SK-N-SH (cell line): ENCODE measurements at regions not wholly inside any gene's neighbourhood (a gene's known extent, or its start where the extent isn't known, plus 50 kb on each side); places are given as distances from the start of the nearest gene placed in this dataset.
A peak's percentile ranks its signal among the peaks of the same experiment; 100 is the strongest.

Source experiments
- CTCF ChIA-PET: fragments of 300-600, 350-600 bp; formaldehyde crosslinking; extraction: SDS; loops from one replicate; lab custom pipeline; 2021; lab: Yijun Ruan, JAX
- POLR2A ChIA-PET: fragments of 350-600 bp; sonication (Branson Sonifier 250); formaldehyde crosslinking; extraction: SDS; loops from one replicate; lab custom pipeline; 2020; ENCODE audit warnings: antibody characterized with exemption, inconsistent platforms; lab: Yijun Ruan, JAX
- DNase-seq: peaks from one replicate; pipeline ENCODE4 v3.0.0; 2012
- H2AFZ ChIP-seq: fragments of 200-600 bp; sonication (generic); 2 replicates; pipeline ENCODE4 v1.8.1; 2016; ENCODE audit warnings: antibody characterized with exemption, mild to moderate bottlenecking, low read depth
- H3F3A ChIP-seq: fragments of 200-600 bp; sonication (generic); replicated peaks from 2 replicates; pipeline ENCODE3; 2016; ENCODE audit warnings: antibody characterized with exemption, mild to moderate bottlenecking; ENCODE audit not compliant: insufficient read depth
- H3K27ac ChIP-seq, 2 experiments: fragments of 200-500 bp in 1 of 2; fragments of 200-600 bp in 1 of 2; sonication (Bioruptor generic) in 1 of 2; sonication (generic), shearing (Covaris generic) in 1 of 2; 2 replicates each; pipeline versions ENCODE4 v1.5.1 to v1.6.1; 2014 to 2016; ENCODE audit warnings: low read depth in 2 of 2, inconsistent platforms in 1 of 2, low read length in 1 of 2, mild to moderate bottlenecking in 1 of 2, mixed read lengths in 1 of 2
- H3K27me3 ChIP-seq: fragments of 200-600 bp; sonication (generic), shearing (Covaris generic); 2 replicates; pipeline ENCODE4 v1.6.1; 2016; ENCODE audit warnings: mixed run types; ENCODE audit not compliant: insufficient read depth
- H3K36me3 ChIP-seq, 2 experiments: fragments of 200-500 bp in 1 of 2; fragments of 200-600 bp in 1 of 2; sonication (Bioruptor generic) in 1 of 2; sonication (generic) in 1 of 2; replicated peaks in 1 of 2; 2 replicates each; pipeline versions ENCODE3 to v1.5.1; 2014 to 2016; ENCODE audit warnings: low read length in 1 of 2, mild to moderate bottlenecking in 1 of 2; ENCODE audit not compliant: insufficient read depth in 2 of 2, control insufficient read depth in 1 of 2
- H3K4me1 ChIP-seq, 2 experiments: fragments of 200-500 bp in 1 of 2; fragments of 200-600 bp in 1 of 2; sonication (Bioruptor generic) in 1 of 2; sonication (generic), shearing (Covaris generic) in 1 of 2; 2 replicates each; pipeline versions ENCODE4 v1.5.1 to v1.6.1; 2014 to 2016; ENCODE audit warnings: low read depth in 1 of 2, low read length in 1 of 2, mixed run types in 1 of 2; ENCODE audit not compliant: insufficient read depth in 2 of 2, control insufficient read depth in 1 of 2
- H3K4me2 ChIP-seq: fragments of 200-600 bp; sonication (generic), shearing (Covaris generic); 2 replicates; pipeline ENCODE4 v1.6.1; 2017; ENCODE audit warnings: mixed run types
- H3K4me3 ChIP-seq, 2 experiments: fragments of 200-500 bp in 1 of 2; fragments of 200-600 bp in 1 of 2; sonication (Bioruptor generic) in 1 of 2; sonication (generic), shearing (Covaris generic) in 1 of 2; 2 replicates each; pipeline versions ENCODE4 v1.5.1 to v1.8.1; 2014 to 2016; ENCODE audit warnings: low read depth in 2 of 2, inconsistent platforms in 1 of 2, low read length in 1 of 2, mild to moderate bottlenecking in 1 of 2, mixed read lengths in 1 of 2, moderate library complexity in 1 of 2
- H3K79me2 ChIP-seq: fragments of 200-600 bp; sonication (generic); 2 replicates; pipeline ENCODE4 v1.8.1; 2017; ENCODE audit warnings: mild to moderate bottlenecking; ENCODE audit not compliant: insufficient read depth
- H3K9ac ChIP-seq: fragments of 200-600 bp; sonication (generic); 2 replicates; pipeline ENCODE4 v1.6.1; 2017; ENCODE audit warnings: mixed run types
- H3K9me2 ChIP-seq: fragments of 200-600 bp; sonication (generic); 2 replicates; pipeline ENCODE4 v1.6.1; 2017; ENCODE audit warnings: mixed run types
- H3K9me3 ChIP-seq: fragments of 200-600 bp; sonication (generic); 2 replicates; pipeline ENCODE4 v1.6.1; 2017; ENCODE audit warnings: mixed run types, mild to moderate bottlenecking, moderate library complexity
- H4K20me1 ChIP-seq: fragments of 200-600 bp; sonication (generic); 2 replicates; pipeline ENCODE4 v1.6.1; 2017; ENCODE audit warnings: mild to moderate bottlenecking, mixed run types; ENCODE audit not compliant: insufficient read depth
- CHD2 ChIP-seq: fragments of 150-350 bp; IDR thresholded peaks from 2 replicates; pipeline ENCODE4 v1.6.1; 2018; ENCODE audit warnings: low read length; ENCODE audit not compliant: partially characterized antibody
- EP300 ChIP-seq, 2 experiments: IDR thresholded peaks; 2 replicates each; pipeline versions ENCODE4 v1.4.0 to v1.6.1; 2012; ENCODE audit warnings: borderline replicate concordance in 1 of 2, low read depth in 1 of 2, low read length in 1 of 2
- FOXJ3 ChIP-seq: sonication (generic); formaldehyde crosslinking; IDR thresholded peaks from 2 replicates; pipeline ENCODE4 v1.5.1; 2020; ENCODE audit warnings: mild to moderate bottlenecking, missing genetic modification reagents
- GATA2 ChIP-seq: sonication (generic); formaldehyde crosslinking; IDR thresholded peaks from 2 replicates; pipeline ENCODE4 v1.5.0; 2020; ENCODE audit warnings: mild to moderate bottlenecking, missing genetic modification reagents
- MEF2A ChIP-seq: IDR thresholded peaks from 2 replicates; pipeline ENCODE4 v1.4.0; 2012; ENCODE audit warnings: low read depth, borderline replicate concordance
- MXI1 ChIP-seq: IDR thresholded peaks from 2 replicates; pipeline ENCODE4 v1.6.1; 2012; ENCODE audit warnings: mild to moderate bottlenecking, low read depth, low read length, improper control_type of control experiment
- NRF1 ChIP-seq: IDR thresholded peaks from 2 replicates; pipeline ENCODE4 v1.6.1; 2012; ENCODE audit warnings: low read depth, mild to moderate bottlenecking, low read length
- RAD21 ChIP-seq: IDR thresholded peaks from 2 replicates; pipeline ENCODE4 v1.6.1; 2012; ENCODE audit warnings: mild to moderate bottlenecking, low read length
- RCOR1 ChIP-seq: fragments of 150-350 bp; IDR thresholded peaks from 2 replicates; pipeline ENCODE4 v1.6.1; 2017; ENCODE audit warnings: antibody characterized with exemption, low read length
- RFX5 ChIP-seq: IDR thresholded peaks from 2 replicates; pipeline ENCODE4 v1.6.1; 2012; ENCODE audit warnings: mild to moderate bottlenecking, improper control_type of control experiment, low read length
- RXRA ChIP-seq: IDR thresholded peaks from 2 replicates; pipeline ENCODE4 v1.4.0; 2012; ENCODE audit warnings: low read depth, mild to moderate bottlenecking, borderline replicate concordance
- SIN3A ChIP-seq: IDR thresholded peaks from 2 replicates; pipeline ENCODE4 v1.6.1; 2012; ENCODE audit warnings: low read depth, mild to moderate bottlenecking, low read length, moderate library complexity, borderline replicate concordance
- TCF12 ChIP-seq: IDR thresholded peaks from 2 replicates; pipeline ENCODE4 v1.4.0; 2012
- TEAD4 ChIP-seq: IDR thresholded peaks from 2 replicates; pipeline ENCODE4 v1.4.0; 2012; ENCODE audit warnings: mild to moderate bottlenecking, borderline replicate concordance; ENCODE audit not compliant: insufficient read depth
- USF1 ChIP-seq: IDR thresholded peaks from 2 replicates; pipeline ENCODE4 v1.4.0; 2012; ENCODE audit warnings: low read depth, borderline replicate concordance
- YY1 ChIP-seq: IDR thresholded peaks from 2 replicates; pipeline ENCODE4 v1.4.0; 2012; ENCODE audit warnings: low read depth, mild to moderate bottlenecking
- ZBTB33 ChIP-seq: IDR thresholded peaks from 2 replicates; pipeline ENCODE4 v1.4.0; 2012; ENCODE audit warnings: low read depth, borderline replicate concordance
- WGBS: methylation state at CpG from one replicate; pipeline ENCODE4 v1.1.6; 2017; ENCODE audit warnings: low lambda C conversion rate; 5-methylcytosine and 5-hydroxymethylcytosine counted together
- TF ChIP-seq, protein P1 (sequence below): IDR thresholded peaks from 2 replicates; pipeline ENCODE4 v1.6.1; 2012; ENCODE audit warnings: mild to moderate bottlenecking, low read depth, low read length, moderate library complexity

DNA sequence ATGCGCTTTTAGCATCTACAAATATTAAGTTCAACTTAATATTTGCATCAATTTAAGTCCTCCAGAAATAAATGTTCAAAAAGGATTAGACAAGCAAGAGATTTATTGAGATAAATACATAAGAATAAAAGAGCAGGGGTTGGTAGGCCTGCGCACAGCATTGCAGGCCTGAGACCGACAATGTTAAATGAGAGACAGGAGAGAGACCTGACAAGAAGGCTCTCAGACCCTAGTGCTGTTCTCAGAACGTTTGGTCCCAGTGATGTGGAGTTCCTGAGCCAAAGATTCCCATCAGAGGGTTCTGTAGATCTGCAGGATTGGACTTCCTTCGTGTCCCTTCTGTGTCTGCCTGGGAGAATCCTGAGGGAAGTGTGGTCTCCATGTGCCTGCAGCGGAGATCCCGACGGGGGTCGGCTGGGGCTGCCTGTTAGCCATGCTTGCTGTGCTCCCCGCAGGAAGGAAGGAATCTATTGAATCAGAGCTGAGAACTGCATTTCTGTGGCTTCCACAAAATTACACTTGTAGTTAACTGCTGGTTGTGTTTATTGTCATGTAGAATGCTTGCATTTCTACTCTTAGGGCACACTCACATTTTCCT lies 369.9 kb upstream of the SLC10A2 start:
- Histone ChIP-seq H3K4me2 (no peak overlapping the region), H3K27ac (no peak overlapping the region), H3K4me3 (no peak overlapping the region), H3K4me1 (peaks cover 0 to 12% of the 10 kb centered on the region in 2 experiments; a peak in 2 of 4 replicates), H3K79me2 (no peaks in the 10 kb centered on the region), H3F3A (no peaks in the 10 kb centered on the region), H2AFZ (no peak overlapping the region), H4K20me1 (no peaks in the 10 kb centered on the region), H3K27me3 (no peaks in the 10 kb centered on the region), H3K9me3 (no peaks in the 10 kb centered on the region), H3K36me3 (no peaks in the 10 kb centered on the region), H3K9me2 (no peaks in the 10 kb centered on the region), H3K9ac (no peak overlapping the region)
- DNase-seq, result no peak
- TF ChIP-seq GATA2 (CRISPR knock-in tag) (no peak), TCF12 (no peak), CHD2 (no peak), USF1 (no peak), RXRA (no peak), ZBTB33 (no peak), RFX5 (no peak), RAD21 (no peak), NRF1 (no peak), TEAD4 (no peak), MXI1 (no peak)
- TF ChIP-seq, all 33 proteins: peak for 0
- CTCF ChIA-PET, result no interaction called here
- 41% methylated on average over 9 of the region's 10 CpGs for WGBS
- POLR2A ChIA-PET, result no interaction called here

DNA sequence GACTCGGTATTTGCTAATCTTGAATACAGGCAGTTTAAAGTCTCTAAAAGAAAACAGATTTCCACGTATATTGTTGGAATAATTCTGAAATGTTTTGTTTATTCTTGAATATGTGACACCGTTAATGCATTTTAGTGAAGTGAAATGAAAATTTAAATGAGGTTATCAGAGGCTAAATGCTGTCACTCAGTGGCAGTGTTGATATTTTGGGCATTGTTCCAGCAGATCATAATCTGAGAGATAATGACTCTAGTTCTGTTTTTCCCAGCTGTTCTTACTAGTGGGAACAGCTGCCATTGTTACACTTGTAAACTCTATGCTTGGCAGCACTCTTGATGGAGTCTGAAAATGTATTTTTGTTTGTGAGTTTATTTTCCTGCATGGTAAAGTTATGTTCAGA lies 365.6 kb upstream of the SLC10A2 start:
- peak overlapping the region in 1 of 2 experiments; percentile 94; a peak in 2 of 4 replicates for H3K27ac ChIP-seq
- H3K9ac ChIP-seq, result no peak overlapping the region
- ChIA-PET CTCF (interaction anchor here (0.7 to 1.9 kb wide), 5 partner anchors 34 to 516 kb away, joined by 3 to 6 read pairs (median 4); no protein-coding TSS in a partner anchor), POLR2A (no interaction called here)
- H3K4me2 ChIP-seq, result no peak overlapping the region
- H3F3A ChIP-seq, result no peaks in the 10 kb centered on the region
- H3K9me3 ChIP-seq, result no peaks in the 10 kb centered on the region
- 6% methylated on average over 3 of the region's 3 CpGs for WGBS
- H2AFZ ChIP-seq, result no peak overlapping the region
- DNase-seq, result peak; percentile 57
- H3K27me3 ChIP-seq, result no peaks in the 10 kb centered on the region
- H3K9me2 ChIP-seq, result no peaks in the 10 kb centered on the region
- peaks cover 0 to 12% of the 10 kb centered on the region in 2 experiments; a peak in 2 of 4 replicates for H3K4me1 ChIP-seq
- no peaks in the 10 kb centered on the region for H3K36me3 ChIP-seq
- no peaks in the 10 kb centered on the region for H3K79me2 ChIP-seq
- H4K20me1 ChIP-seq, result no peaks in the 10 kb centered on the region
- no peak overlapping the region for H3K4me3 ChIP-seq
- no peak for TF ChIP-seq USF1
- TF ChIP-seq CHD2, result peak; percentile 78
- peak; percentile 96 for TF ChIP-seq FOXJ3 (CRISPR knock-in tag)
- peak in 1 of 2 experiments; percentile 94; a peak in 2 of 4 replicates for TF ChIP-seq EP300 (IDR thresholded peaks at IDR 0.05; ENCODE audit: borderline replicate concordance in 1 of 2, low read depth in 1 of 2, low read length in 1 of 2)
- TF ChIP-seq, protein P1, sequence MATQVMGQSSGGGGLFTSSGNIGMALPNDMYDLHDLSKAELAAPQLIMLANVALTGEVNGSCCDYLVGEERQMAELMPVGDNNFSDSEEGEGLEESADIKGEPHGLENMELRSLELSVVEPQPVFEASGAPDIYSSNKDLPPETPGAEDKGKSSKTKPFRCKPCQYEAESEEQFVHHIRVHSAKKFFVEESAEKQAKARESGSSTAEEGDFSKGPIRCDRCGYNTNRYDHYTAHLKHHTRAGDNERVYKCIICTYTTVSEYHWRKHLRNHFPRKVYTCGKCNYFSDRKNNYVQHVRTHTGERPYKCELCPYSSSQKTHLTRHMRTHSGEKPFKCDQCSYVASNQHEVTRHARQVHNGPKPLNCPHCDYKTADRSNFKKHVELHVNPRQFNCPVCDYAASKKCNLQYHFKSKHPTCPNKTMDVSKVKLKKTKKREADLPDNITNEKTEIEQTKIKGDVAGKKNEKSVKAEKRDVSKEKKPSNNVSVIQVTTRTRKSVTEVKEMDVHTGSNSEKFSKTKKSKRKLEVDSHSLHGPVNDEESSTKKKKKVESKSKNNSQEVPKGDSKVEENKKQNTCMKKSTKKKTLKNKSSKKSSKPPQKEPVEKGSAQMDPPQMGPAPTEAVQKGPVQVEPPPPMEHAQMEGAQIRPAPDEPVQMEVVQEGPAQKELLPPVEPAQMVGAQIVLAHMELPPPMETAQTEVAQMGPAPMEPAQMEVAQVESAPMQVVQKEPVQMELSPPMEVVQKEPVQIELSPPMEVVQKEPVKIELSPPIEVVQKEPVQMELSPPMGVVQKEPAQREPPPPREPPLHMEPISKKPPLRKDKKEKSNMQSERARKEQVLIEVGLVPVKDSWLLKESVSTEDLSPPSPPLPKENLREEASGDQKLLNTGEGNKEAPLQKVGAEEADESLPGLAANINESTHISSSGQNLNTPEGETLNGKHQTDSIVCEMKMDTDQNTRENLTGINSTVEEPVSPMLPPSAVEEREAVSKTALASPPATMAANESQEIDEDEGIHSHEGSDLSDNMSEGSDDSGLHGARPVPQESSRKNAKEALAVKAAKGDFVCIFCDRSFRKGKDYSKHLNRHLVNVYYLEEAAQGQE, result no peak
- TF ChIP-seq SIN3A, result no peak
- TF ChIP-seq MEF2A, result no peak
- peak; percentile 99 for TF ChIP-seq RCOR1
- peak; percentile 54 for TF ChIP-seq RAD21
- TF ChIP-seq YY1, result no peak
- no peak for TF ChIP-seq MXI1
- TF ChIP-seq GATA2 (CRISPR knock-in tag), result peak; percentile 95
